ENCODE measurements at regions not wholly inside any gene's neighbourhood (a gene's known extent, or its start where the extent isn't known, plus 50 kb on each side); places are given as distances from the start of the nearest gene placed in this dataset.

DNA sequence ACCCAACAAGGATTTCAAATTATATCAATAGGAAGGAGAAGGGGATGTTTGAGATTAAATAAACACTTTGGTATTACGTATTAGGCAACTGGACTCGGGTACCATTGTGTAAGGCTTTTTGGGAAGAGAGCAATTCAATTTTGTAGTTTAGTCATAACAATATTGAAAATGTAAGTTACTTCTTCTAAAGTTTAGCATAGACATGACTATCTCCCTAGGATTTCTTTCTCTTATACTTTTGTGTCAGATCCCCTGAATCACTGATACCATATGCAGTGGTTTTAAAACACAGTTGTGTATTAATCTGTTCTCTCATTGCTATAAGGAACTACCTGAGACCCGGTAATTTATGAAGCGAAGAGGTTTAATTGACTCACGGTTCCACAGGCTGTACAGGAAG, 123.8 kb upstream of the FAM9C start:
- 61% methylated on average over 5 of the region's 5 CpGs for WGBS
- Histone ChIP-seq H3K27me3 (ENCODE audit: control insufficient read depth in 4 of 4, insufficient read depth in 4 of 4, low read length in 3 of 4) (no peaks in the 10 kb centered on the region), H3K4me1 (ENCODE audit: control insufficient read depth in 4 of 4, insufficient read depth in 4 of 4, low read length in 3 of 4) (peaks cover 0 to 7% (median 4%) of the 10 kb centered on the region in 4 donors), H3K36me3 (ENCODE audit: control insufficient read depth in 4 of 4, insufficient read depth in 3 of 4, low read depth in 1 of 4, low read length in 3 of 4) (no peaks in the 10 kb centered on the region), H3K27ac (ENCODE audit: low read depth in 1 of 2, low read length in 2 of 2) (no peak overlapping the region), H3K9me3 (ENCODE audit: control insufficient read depth in 4 of 4, low read length in 3 of 4) (no peaks in the 10 kb centered on the region), H3K4me3 (ENCODE audit: low read depth in 1 of 3, low read length in 3 of 3) (no peak overlapping the region), H3K9ac (ENCODE audit: low read depth in 1 of 2, low read length in 2 of 2) (no peak overlapping the region)
- no peak for TF ChIP-seq GABPA (IDR thresholded peaks at IDR 0.05 in 1 of 2, conservative IDR thresholded peaks at IDR 0.05 in 1 of 2)
- no peak for TF ChIP-seq RAD21 (IDR thresholded peaks at IDR 0.05)
- no peak for TF ChIP-seq HNF4G (IDR thresholded peaks at IDR 0.05)
- no peak for TF ChIP-seq JUND (IDR thresholded peaks at IDR 0.05)
- TF ChIP-seq, protein P1, sequence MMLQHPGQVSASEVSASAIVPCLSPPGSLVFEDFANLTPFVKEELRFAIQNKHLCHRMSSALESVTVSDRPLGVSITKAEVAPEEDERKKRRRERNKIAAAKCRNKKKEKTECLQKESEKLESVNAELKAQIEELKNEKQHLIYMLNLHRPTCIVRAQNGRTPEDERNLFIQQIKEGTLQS (IDR thresholded peaks at IDR 0.05), result no peak
- TF ChIP-seq FOXA2 (IDR thresholded peaks at IDR 0.05), result no peak
- TF ChIP-seq SP1 (IDR thresholded peaks at IDR 0.05), result no peak
- TF ChIP-seq NR2F2 (IDR thresholded peaks at IDR 0.05), result no peak
- DNase-seq (ENCODE audit: low spot score), result no peak

DNA sequence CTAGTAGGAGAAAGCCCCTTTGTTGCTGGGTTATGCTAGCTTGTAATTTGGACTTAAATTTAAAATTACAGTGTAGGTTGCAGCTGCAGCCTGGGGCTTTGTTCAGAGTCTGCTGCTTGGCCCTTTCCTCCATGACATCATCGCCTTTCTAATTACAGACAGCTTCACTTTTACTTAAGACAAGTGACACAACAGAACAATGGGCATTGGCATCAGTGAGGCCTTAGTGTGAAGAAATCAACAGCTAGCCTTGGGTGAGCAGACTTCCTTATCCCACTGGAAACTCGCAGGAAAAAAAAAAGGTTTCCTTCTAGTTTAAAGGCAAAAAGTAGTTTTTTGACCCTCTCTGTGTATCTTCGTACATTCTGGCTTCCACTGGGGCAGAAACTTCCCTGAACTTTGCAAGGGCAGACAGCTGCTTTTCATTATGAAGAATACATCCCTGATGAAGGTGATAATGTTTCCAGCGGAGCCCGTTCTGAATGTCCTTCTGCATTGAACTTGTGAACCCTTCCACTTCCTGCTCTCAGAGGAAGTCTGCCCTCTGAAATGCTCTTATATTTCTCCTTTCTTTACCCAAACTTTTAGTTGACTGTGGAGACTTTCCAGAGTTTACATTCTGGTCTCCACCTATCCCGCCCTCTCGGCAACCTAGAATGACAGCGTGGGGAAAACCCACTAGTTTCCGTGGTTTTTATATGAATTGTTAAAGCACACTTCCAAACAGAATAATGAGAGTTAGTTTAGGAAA, 123.2 kb upstream of the FAM9C start:
- no peaks in the 10 kb centered on the region for H3K9me3 ChIP-seq (ENCODE audit: control insufficient read depth in 4 of 4, low read length in 3 of 4)
- TF ChIP-seq, protein P1 (IDR thresholded peaks at IDR 0.05), result no peak
- TF ChIP-seq GABPA (IDR thresholded peaks at IDR 0.05 in 1 of 2, conservative IDR thresholded peaks at IDR 0.05 in 1 of 2), result no peak
- TF ChIP-seq, protein P2, sequence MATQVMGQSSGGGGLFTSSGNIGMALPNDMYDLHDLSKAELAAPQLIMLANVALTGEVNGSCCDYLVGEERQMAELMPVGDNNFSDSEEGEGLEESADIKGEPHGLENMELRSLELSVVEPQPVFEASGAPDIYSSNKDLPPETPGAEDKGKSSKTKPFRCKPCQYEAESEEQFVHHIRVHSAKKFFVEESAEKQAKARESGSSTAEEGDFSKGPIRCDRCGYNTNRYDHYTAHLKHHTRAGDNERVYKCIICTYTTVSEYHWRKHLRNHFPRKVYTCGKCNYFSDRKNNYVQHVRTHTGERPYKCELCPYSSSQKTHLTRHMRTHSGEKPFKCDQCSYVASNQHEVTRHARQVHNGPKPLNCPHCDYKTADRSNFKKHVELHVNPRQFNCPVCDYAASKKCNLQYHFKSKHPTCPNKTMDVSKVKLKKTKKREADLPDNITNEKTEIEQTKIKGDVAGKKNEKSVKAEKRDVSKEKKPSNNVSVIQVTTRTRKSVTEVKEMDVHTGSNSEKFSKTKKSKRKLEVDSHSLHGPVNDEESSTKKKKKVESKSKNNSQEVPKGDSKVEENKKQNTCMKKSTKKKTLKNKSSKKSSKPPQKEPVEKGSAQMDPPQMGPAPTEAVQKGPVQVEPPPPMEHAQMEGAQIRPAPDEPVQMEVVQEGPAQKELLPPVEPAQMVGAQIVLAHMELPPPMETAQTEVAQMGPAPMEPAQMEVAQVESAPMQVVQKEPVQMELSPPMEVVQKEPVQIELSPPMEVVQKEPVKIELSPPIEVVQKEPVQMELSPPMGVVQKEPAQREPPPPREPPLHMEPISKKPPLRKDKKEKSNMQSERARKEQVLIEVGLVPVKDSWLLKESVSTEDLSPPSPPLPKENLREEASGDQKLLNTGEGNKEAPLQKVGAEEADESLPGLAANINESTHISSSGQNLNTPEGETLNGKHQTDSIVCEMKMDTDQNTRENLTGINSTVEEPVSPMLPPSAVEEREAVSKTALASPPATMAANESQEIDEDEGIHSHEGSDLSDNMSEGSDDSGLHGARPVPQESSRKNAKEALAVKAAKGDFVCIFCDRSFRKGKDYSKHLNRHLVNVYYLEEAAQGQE (IDR thresholded peaks at IDR 0.05), result no peak
- peak; percentile 54 for TF ChIP-seq NR2F2 (IDR thresholded peaks at IDR 0.05)
- peak; percentile 7 for TF ChIP-seq SP1 (IDR thresholded peaks at IDR 0.05)
- TF ChIP-seq RXRA (IDR thresholded peaks at IDR 0.05), result peak; percentile 8 to 24
- no peak for TF ChIP-seq TAF1 (conservative IDR thresholded peaks at IDR 0.05)
- TF ChIP-seq, protein P3, sequence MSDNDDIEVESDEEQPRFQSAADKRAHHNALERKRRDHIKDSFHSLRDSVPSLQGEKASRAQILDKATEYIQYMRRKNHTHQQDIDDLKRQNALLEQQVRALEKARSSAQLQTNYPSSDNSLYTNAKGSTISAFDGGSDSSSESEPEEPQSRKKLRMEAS (IDR thresholded peaks at IDR 0.05), result no peak
- no peak for TF ChIP-seq HNF4A (conservative IDR thresholded peaks at IDR 0.05)
- TF ChIP-seq RAD21 (IDR thresholded peaks at IDR 0.05), result no peak
- WGBS, result 67% methylated on average over 9 of the region's 9 CpGs
- DNase-seq (ENCODE audit: low spot score), result no peak
- no peak overlapping the region for H3K4me3 ChIP-seq (ENCODE audit: low read depth in 1 of 3, low read length in 3 of 3)
- no peaks in the 10 kb centered on the region for H3K27me3 ChIP-seq (ENCODE audit: control insufficient read depth in 4 of 4, insufficient read depth in 4 of 4, low read length in 3 of 4)
- H3K9ac ChIP-seq (ENCODE audit: low read depth in 1 of 2, low read length in 2 of 2), result no peak overlapping the region
- no peaks in the 10 kb centered on the region for H3K36me3 ChIP-seq (ENCODE audit: control insufficient read depth in 4 of 4, insufficient read depth in 3 of 4, low read depth in 1 of 4, low read length in 3 of 4)
- peaks cover 0 to 8% (median 6%) of the 10 kb centered on the region in 4 donors for H3K4me1 ChIP-seq (ENCODE audit: control insufficient read depth in 4 of 4, insufficient read depth in 4 of 4, low read length in 3 of 4)
- peak overlapping the region in 1 of 2 donors; percentile 12 for H3K27ac ChIP-seq (ENCODE audit: low read depth in 1 of 2, low read length in 2 of 2)

Data from liver (tissue), 7 donors.